GM13977 (cell line): ENCODE measurements at regions not wholly inside any gene's neighbourhood (a gene's known extent, or its start where the extent isn't known, plus 50 kb on each side); places are given as distances from the start of the nearest gene placed in this dataset.

Source experiments
- DNase-seq: peaks from one replicate; pipeline ENCODE4 v3.0.0; 2012; ENCODE audit warnings: low spot score
- CTCF ChIP-seq: IDR thresholded peaks from 2 replicates; pipeline ENCODE4 v1.5.1; 2012; ENCODE audit warnings: mild to moderate bottlenecking, control low read depth; ENCODE audit not compliant: insufficient read depth; ENCODE audit errors: extremely low read depth, missing control alignments
- in situ Hi-C: fragments of 300-500 bp; cut with MboI; formaldehyde crosslinking; loops from one replicate; pipeline ENCODE4 v1.12.0; 2022; ENCODE audit warnings: low sequenced_read_pairs, low pct_unique_long_range_greater_than_20kb, mixed read lengths, inconsistent platforms; ENCODE audit not compliant: unreplicated experiment

GRCh38 chr13:47549219-47549752, 451.8 kb downstream of the SUCLA2 start:
- no peak for DNase-seq
- in situ Hi-C loops = no loop called here
- no peak for TF ChIP-seq CTCF

GRCh38 chr13:47548294-47548840, 452.7 kb downstream of the SUCLA2 start:
- in situ Hi-C loops = no loop called here
- TF ChIP-seq CTCF = no peak
- no peak for DNase-seq

GRCh38 chr13:47546391-47547225, 454.5 kb downstream of the SUCLA2 start:
- no peak for DNase-seq
- in situ Hi-C loops = no loop called here
- TF ChIP-seq CTCF = no peak

GRCh38 chr13:47545201-47546024, 455.7 kb downstream of the SUCLA2 start:
- in situ Hi-C loops = no loop called here
- DNase-seq = no peak

GRCh38 chr13:47539317-47539716, 461.8 kb downstream of the SUCLA2 start:
- no peak for TF ChIP-seq CTCF

More at GRCh38 chr13:47545201-47546024, 455.7 kb downstream of the SUCLA2 start:
- TF ChIP-seq CTCF = no peak

GRCh38 chr13:47523771-47524170, 477.3 kb downstream of the SUCLA2 start:
- in situ Hi-C loops = no loop called here
- TF ChIP-seq CTCF = no peak
- DNase-seq = no peak

More at GRCh38 chr13:47539317-47539716, 461.8 kb downstream of the SUCLA2 start:
- in situ Hi-C loops = no loop called here
- no peak for DNase-seq
